HPDE6-E6E7 (cell line): ENCODE measurements at regions not wholly inside any gene's neighbourhood (a gene's known extent, or its start where the extent isn't known, plus 50 kb on each side); places are given as distances from the start of the nearest gene placed in this dataset.
"Not testable (repeated sequence)": the region's sequence is repeated elsewhere in the genome, so short reads cannot be mapped to it uniquely, and the experiment has no call there.

ENCODE experiments used
- DNase-seq: peaks from one replicate; pipeline ENCODE4 v3.0.0; 2011; ENCODE audit warnings: missing footprints; ENCODE audit errors: extremely low spot score

- DNase-seq = no peak
Observed at GRCh38 chr5:51657340-51658240, 274.3 kb downstream of the ISL1 start.

- DNase-seq = no peak
Observed at GRCh38 chr5:51661646-51662265, 278.5 kb downstream of the ISL1 start.

- no peak for DNase-seq
Observed at GRCh38 chr5:51664491-51665250, 281.4 kb downstream of the ISL1 start.

GRCh38 chr5:51665251-51665593 lies 282.0 kb downstream of the ISL1 start:
- DNase-seq = no peak

GRCh38 chr5:51669095-51669494 lies 285.8 kb downstream of the ISL1 start:
- no peak for DNase-seq

- no peak for DNase-seq
Observed at GRCh38 chr5:51678330-51678729, 295.1 kb downstream of the ISL1 start.

GRCh38 chr5:51679286-51679685 lies 296.0 kb downstream of the ISL1 start:
- DNase-seq = no peak

GRCh38 chr5:51684794-51685355 lies 301.6 kb downstream of the ISL1 start:
- peak; percentile 5 for DNase-seq

GRCh38 chr5:51685419-51685818 lies 302.2 kb downstream of the ISL1 start:
- DNase-seq = no peak

GRCh38 chr5:51686622-51687021 lies 303.4 kb downstream of the ISL1 start:
- no peak for DNase-seq

- DNase-seq = no peak
Observed at GRCh38 chr5:51691538-51692079, 308.4 kb downstream of the ISL1 start.

- no peak for DNase-seq
Observed at GRCh38 chr5:51694826-51695225, 311.6 kb downstream of the ISL1 start.

- DNase-seq = no peak
Observed at GRCh38 chr5:51696122-51696521, 312.9 kb downstream of the ISL1 start.

GRCh38 chr5:51702046-51702445 lies 318.8 kb downstream of the ISL1 start:
- DNase-seq = not testable (repeated sequence)

- no peak for DNase-seq
Observed at GRCh38 chr5:51712201-51712600, 329.0 kb downstream of the ISL1 start.

- DNase-seq = not testable (repeated sequence)
Observed at GRCh38 chr5:51715445-51715844, 332.2 kb downstream of the ISL1 start.

GRCh38 chr5:51731421-51732029 lies 348.3 kb downstream of the ISL1 start:
- no peak for DNase-seq

- DNase-seq = no peak
Observed at GRCh38 chr5:51732304-51732703, 349.1 kb downstream of the ISL1 start.

GRCh38 chr5:51734677-51735076 lies 351.4 kb downstream of the ISL1 start:
- DNase-seq = no peak

GRCh38 chr5:51746023-51746422 lies 362.8 kb downstream of the ISL1 start:
- no peak for DNase-seq

- no peak for DNase-seq
Observed at GRCh38 chr5:51748647-51749046, 365.4 kb downstream of the ISL1 start.
